ENCODE measurements at regions not wholly inside any gene's neighbourhood (a gene's known extent, or its start where the extent isn't known, plus 50 kb on each side); places are given as distances from the start of the nearest gene placed in this dataset.

DNA sequence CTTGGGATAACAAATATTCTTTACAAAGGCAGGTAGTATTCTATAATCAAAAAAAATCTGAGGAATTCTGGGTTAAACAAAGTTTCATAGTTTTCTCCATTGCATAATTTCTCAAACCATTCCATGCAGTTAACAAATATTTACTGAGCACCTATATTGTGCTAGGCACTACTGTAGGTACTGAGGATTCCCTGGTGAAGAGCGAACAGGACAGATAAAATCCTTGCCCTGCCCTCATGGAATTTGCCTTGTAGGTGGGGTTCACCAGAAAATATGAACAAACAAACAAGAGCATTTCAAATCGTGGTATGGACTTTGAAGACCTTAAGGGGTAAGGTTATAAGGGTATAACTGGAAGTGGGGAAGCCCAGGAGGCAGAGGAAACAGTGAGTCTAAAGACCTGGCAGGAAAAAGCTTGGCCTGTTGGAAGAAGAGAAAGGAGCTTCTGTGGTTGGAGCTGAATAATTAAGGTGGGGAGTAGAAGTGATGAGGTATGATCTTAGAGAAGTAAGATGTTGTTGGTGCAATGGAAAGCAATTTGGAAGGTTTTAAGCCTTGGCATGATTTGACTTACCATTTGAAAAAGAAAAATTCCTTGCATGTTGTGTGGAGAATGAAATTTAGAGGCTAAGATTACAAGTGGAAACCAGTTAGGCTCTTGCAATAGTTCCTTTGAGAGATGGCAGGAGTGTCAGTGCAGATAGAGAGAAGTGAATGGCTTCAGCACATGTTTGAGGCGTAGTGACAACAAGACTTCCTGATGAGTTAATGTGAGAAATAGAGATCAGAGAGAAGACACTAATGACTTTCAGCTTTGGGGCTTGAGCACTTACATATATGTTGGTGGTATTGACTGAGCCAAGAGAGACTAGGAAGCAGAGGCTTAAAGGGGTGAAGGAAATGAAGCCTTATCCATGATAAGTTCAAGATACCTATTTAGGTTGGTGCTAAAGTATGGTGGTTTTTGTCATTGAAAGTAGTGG, 55.7 kb upstream of the PICALM start (continued):
- TF ChIP-seq REST (IDR thresholded peaks at IDR 0.05; ENCODE audit: low read depth, low read length) (no peak), TAF1 (IDR thresholded peaks at IDR 0.05; ENCODE audit: borderline replicate concordance, low read depth, low read length) (no peak), EZH2phosphoT487 (IDR thresholded peaks at IDR 0.05; ENCODE audit: borderline replicate concordance, low read depth) (no peak), MEF2A (IDR thresholded peaks at IDR 0.05; ENCODE audit: borderline replicate concordance, low read depth) (no peak), FOXJ3 (CRISPR knock-in tag; IDR thresholded peaks at IDR 0.05) (no peak), FOXM1 (IDR thresholded peaks at IDR 0.05; ENCODE audit: low read depth) (no peak), SIN3A (IDR thresholded peaks at IDR 0.05; ENCODE audit: borderline replicate concordance, low read depth, low read length) (no peak), POLR2AphosphoS5 (IDR thresholded peaks at IDR 0.05; ENCODE audit: low read depth, low read length) (no peak)

DNA sequence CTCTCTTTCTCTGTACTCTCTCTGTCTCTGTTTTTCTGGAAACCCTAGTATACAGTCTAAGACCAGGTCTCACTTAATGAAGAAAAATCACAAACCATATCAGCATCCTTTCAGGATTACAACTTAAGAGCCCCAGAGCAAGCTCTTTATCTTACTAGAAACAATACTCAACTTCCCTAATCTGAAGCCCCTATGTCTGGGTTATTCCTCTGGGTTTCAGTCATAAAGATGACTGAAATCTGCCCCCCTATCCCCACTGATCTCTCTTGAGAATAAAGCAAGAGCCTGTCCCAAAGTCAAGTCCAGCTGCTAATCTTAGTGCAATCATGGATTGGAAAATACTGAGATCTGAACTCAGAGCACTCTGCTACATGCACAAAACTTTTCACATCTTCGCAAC, 53.9 kb upstream of the PICALM start:
- CTCF ChIA-PET = no interaction called here

GRCh38 chr11:86120807-86121206, 51.9 kb upstream of the PICALM start:
- Histone ChIP-seq H3K27ac (ENCODE audit: low read depth in 2 of 2, low read length in 1 of 2) (no peak overlapping the region), H3F3A (replicated peaks; ENCODE audit: insufficient read depth) (peaks cover 22% of the 10 kb centered on the region), H4K20me1 (ENCODE audit: insufficient read depth) (no peaks in the 10 kb centered on the region), H3K4me1 (ENCODE audit: control insufficient read depth in 1 of 2, insufficient read depth in 2 of 2, low read depth in 1 of 2, low read length in 1 of 2) (peaks cover 0 to 10% of the 10 kb centered on the region in 2 experiments; a peak in 2 of 4 replicates), H3K4me2 (no peak overlapping the region), H3K9me3 (no peaks in the 10 kb centered on the region), H3K79me2 (ENCODE audit: insufficient read depth) (no peaks in the 10 kb centered on the region), H3K36me3 (replicated peaks in 1 of 2; ENCODE audit: control insufficient read depth in 1 of 2, insufficient read depth in 2 of 2, low read length in 1 of 2) (no peaks in the 10 kb centered on the region), H3K27me3 (ENCODE audit: insufficient read depth) (no peaks in the 10 kb centered on the region), H3K9me2 (no peaks in the 10 kb centered on the region), H3K4me3 (ENCODE audit: low read depth in 2 of 2, low read length in 1 of 2) (no peak overlapping the region), H2AFZ (ENCODE audit: low read depth) (no peak overlapping the region), H3K9ac (no peak overlapping the region)
- no peak for DNase-seq
- POLR2A ChIA-PET = no interaction called here
- CTCF ChIA-PET = no interaction called here
- 69% methylated on average over 2 of the region's 2 CpGs for WGBS (ENCODE audit: low lambda C conversion rate)
- TF ChIP-seq GABPA (IDR thresholded peaks at IDR 0.05; ENCODE audit: low read depth) = no peak
- TF ChIP-seq RFX5 (IDR thresholded peaks at IDR 0.05; ENCODE audit: low read length) = no peak
- no peak for TF ChIP-seq CHD2 (IDR thresholded peaks at IDR 0.05; ENCODE audit: low read length, partially characterized antibody)
- no peak for TF ChIP-seq GATA2 (CRISPR knock-in tag; IDR thresholded peaks at IDR 0.05)
- TF ChIP-seq, protein P1, sequence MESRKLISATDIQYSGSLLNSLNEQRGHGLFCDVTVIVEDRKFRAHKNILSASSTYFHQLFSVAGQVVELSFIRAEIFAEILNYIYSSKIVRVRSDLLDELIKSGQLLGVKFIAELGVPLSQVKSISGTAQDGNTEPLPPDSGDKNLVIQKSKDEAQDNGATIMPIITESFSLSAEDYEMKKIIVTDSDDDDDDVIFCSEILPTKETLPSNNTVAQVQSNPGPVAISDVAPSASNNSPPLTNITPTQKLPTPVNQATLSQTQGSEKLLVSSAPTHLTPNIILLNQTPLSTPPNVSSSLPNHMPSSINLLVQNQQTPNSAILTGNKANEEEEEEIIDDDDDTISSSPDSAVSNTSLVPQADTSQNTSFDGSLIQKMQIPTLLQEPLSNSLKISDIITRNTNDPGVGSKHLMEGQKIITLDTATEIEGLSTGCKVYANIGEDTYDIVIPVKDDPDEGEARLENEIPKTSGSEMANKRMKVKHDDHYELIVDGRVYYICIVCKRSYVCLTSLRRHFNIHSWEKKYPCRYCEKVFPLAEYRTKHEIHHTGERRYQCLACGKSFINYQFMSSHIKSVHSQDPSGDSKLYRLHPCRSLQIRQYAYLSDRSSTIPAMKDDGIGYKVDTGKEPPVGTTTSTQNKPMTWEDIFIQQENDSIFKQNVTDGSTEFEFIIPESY (IDR thresholded peaks at IDR 0.05; ENCODE audit: borderline replicate concordance, low read depth) = no peak
- no peak for TF ChIP-seq POLR2AphosphoS5 (IDR thresholded peaks at IDR 0.05; ENCODE audit: low read depth, low read length)
- no peak for TF ChIP-seq EP300 (IDR thresholded peaks at IDR 0.05; ENCODE audit: borderline replicate concordance in 1 of 2, low read depth in 1 of 2, low read length in 1 of 2)

More for the DNA sequence above, 53.9 kb upstream of the PICALM start:
- Histone ChIP-seq H3K4me2 (no peak overlapping the region), H2AFZ (ENCODE audit: low read depth) (no peak overlapping the region), H3K27me3 (ENCODE audit: insufficient read depth) (no peaks in the 10 kb centered on the region), H3K79me2 (ENCODE audit: insufficient read depth) (no peaks in the 10 kb centered on the region), H3K9ac (no peak overlapping the region), H3F3A (replicated peaks; ENCODE audit: insufficient read depth) (peaks cover 8% of the 10 kb centered on the region), H3K36me3 (replicated peaks in 1 of 2; ENCODE audit: control insufficient read depth in 1 of 2, insufficient read depth in 2 of 2, low read length in 1 of 2) (no peaks in the 10 kb centered on the region), H3K27ac (ENCODE audit: low read depth in 2 of 2, low read length in 1 of 2) (no peak overlapping the region), H3K9me2 (no peaks in the 10 kb centered on the region), H3K4me3 (ENCODE audit: low read depth in 2 of 2, low read length in 1 of 2) (no peak overlapping the region), H3K9me3 (no peaks in the 10 kb centered on the region), H3K4me1 (ENCODE audit: control insufficient read depth in 1 of 2, insufficient read depth in 2 of 2, low read depth in 1 of 2, low read length in 1 of 2) (peaks cover 0 to 8% of the 10 kb centered on the region in 2 experiments; a peak in 2 of 4 replicates), H4K20me1 (ENCODE audit: insufficient read depth) (no peaks in the 10 kb centered on the region)
- POLR2A ChIA-PET = no interaction called here
- DNase-seq = no peak
- no peak for TF ChIP-seq JUND (IDR thresholded peaks at IDR 0.05)
- 89% methylated on average over 1 of the region's 1 CpG for WGBS (ENCODE audit: low lambda C conversion rate)

Measured in SK-N-SH (cell line).